ENCODE measurements at regions not wholly inside any gene's neighbourhood (a gene's known extent, or its start where the extent isn't known, plus 50 kb on each side); places are given as distances from the start of the nearest gene placed in this dataset.

- no peak for DNase-seq (ENCODE audit: low read depth in 2 of 2)
These were observed 205.7 kb upstream of the FAM83B start for GRCh38 chr6:54640911-54641310.

- peak; percentile 39 to 46 for DNase-seq (ENCODE audit: low read depth in 2 of 2)
These were observed 200.3 kb upstream of the FAM83B start for GRCh38 chr6:54646069-54646950.

- no peak for DNase-seq (ENCODE audit: low read depth in 2 of 2)
These were observed 199.5 kb upstream of the FAM83B start for GRCh38 chr6:54646951-54647664.

GRCh38 chr6:54654381-54654780 lies 192.2 kb upstream of the FAM83B start:
- no peak for DNase-seq (ENCODE audit: low read depth in 2 of 2)

- no peak for DNase-seq (ENCODE audit: low read depth in 2 of 2)
These were observed 191.4 kb upstream of the FAM83B start for GRCh38 chr6:54655162-54655561.

- no peak for DNase-seq (ENCODE audit: low read depth in 2 of 2)
These were observed 181.3 kb upstream of the FAM83B start for GRCh38 chr6:54665278-54665677.

GRCh38 chr6:54680531-54680930 lies 166.0 kb upstream of the FAM83B start:
- DNase-seq (ENCODE audit: low read depth in 2 of 2) = no peak

- DNase-seq (ENCODE audit: low read depth in 2 of 2) = no peak
These were observed 165.3 kb upstream of the FAM83B start for GRCh38 chr6:54681267-54681666.

GRCh38 chr6:54681987-54682386 lies 164.6 kb upstream of the FAM83B start:
- DNase-seq (ENCODE audit: low read depth in 2 of 2) = peak; percentile 4 to 5

GRCh38 chr6:54689620-54690019 lies 157.0 kb upstream of the FAM83B start:
- DNase-seq (ENCODE audit: low read depth in 2 of 2) = no peak

GRCh38 chr6:54690596-54690995 lies 156.0 kb upstream of the FAM83B start:
- DNase-seq (ENCODE audit: low read depth in 2 of 2) = no peak

- DNase-seq (ENCODE audit: low read depth in 2 of 2) = no peak
These were observed 151.5 kb upstream of the FAM83B start for GRCh38 chr6:54694928-54695532.

- no peak for DNase-seq (ENCODE audit: low read depth in 2 of 2)
These were observed 150.8 kb upstream of the FAM83B start for GRCh38 chr6:54695815-54696214.

- DNase-seq (ENCODE audit: low read depth in 2 of 2) = peak in 1 of 2 experiments; percentile 29
These were observed 149.1 kb upstream of the FAM83B start for GRCh38 chr6:54697424-54697823.

GRCh38 chr6:54698974-54699373 lies 147.6 kb upstream of the FAM83B start:
- DNase-seq (ENCODE audit: low read depth in 2 of 2) = no peak

- DNase-seq (ENCODE audit: low read depth in 2 of 2) = no peak
These were observed 146.4 kb upstream of the FAM83B start for GRCh38 chr6:54700158-54700557.

- no peak for DNase-seq (ENCODE audit: low read depth in 2 of 2)
These were observed 143.8 kb upstream of the FAM83B start for GRCh38 chr6:54702772-54703171.

- DNase-seq (ENCODE audit: low read depth in 2 of 2) = peak in 1 of 2 experiments; percentile 12
These were observed 140.2 kb upstream of the FAM83B start for GRCh38 chr6:54706391-54706790.

GRCh38 chr6:54706844-54707605 lies 139.5 kb upstream of the FAM83B start:
- peak in 1 of 2 experiments; percentile 2 for DNase-seq (ENCODE audit: low read depth in 2 of 2)

- DNase-seq (ENCODE audit: low read depth in 2 of 2) = no peak
These were observed 136.1 kb upstream of the FAM83B start for GRCh38 chr6:54710456-54710855.

GRCh38 chr6:54716010-54716409 lies 130.6 kb upstream of the FAM83B start:
- no peak for DNase-seq (ENCODE audit: low read depth in 2 of 2)

- DNase-seq (ENCODE audit: low read depth in 2 of 2) = peak; percentile 66 to 69
These were observed 129.7 kb upstream of the FAM83B start for GRCh38 chr6:54716877-54717276.

All from fibroblast of skin of left quadriceps (primary cell).